GM12873 (cell line): ENCODE measurements at regions not wholly inside any gene's neighbourhood (a gene's known extent, or its start where the extent isn't known, plus 50 kb on each side); places are given as distances from the start of the nearest gene placed in this dataset.

Experiments
- TF ChIP-seq, protein P1 (sequence below): IDR thresholded peaks from 2 replicates; pipeline ENCODE4 v1.5.1; 2012; ENCODE audit warnings: low read depth, mild to moderate bottlenecking, moderate library complexity, low read length, control low read depth; ENCODE audit not compliant: insufficient read depth; ENCODE audit errors: missing control alignments

DNA sequence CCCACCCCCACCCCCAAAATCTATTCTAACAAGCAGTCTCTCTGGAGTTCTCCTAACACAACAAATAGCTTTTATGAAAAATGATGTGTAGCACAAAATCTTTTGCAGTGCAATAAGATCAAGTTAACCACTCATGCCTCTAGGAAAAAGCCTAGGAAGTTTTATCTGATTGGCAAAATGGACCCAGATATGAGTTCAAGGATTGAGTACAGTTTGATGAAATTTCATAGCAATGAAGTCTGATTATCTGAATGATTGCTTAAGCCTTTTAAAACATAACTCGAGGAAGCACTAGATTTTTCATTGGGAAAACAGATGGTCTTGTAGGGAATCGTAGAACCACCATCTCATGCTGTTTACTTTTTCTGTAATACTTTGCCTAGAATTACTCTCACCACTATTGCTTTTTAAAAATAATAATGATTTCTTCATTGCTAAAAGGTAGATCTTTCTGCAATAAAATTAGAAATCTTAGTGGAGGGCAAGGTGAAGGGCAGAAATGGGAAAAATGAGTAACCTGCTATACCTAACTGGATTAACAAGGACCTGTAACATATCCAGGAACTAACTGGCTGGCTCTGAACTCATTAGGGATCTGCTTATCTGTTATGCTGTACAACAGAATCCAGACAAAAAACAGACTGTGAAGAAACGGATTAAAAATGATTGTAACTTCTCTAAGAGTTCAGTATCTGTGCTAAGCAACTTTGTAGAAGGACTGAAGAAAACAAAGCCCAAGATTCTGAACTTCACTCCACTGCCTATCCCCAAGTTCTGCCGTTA is 73.7 kb upstream of the ETAA1 start:
- TF ChIP-seq, protein P1, sequence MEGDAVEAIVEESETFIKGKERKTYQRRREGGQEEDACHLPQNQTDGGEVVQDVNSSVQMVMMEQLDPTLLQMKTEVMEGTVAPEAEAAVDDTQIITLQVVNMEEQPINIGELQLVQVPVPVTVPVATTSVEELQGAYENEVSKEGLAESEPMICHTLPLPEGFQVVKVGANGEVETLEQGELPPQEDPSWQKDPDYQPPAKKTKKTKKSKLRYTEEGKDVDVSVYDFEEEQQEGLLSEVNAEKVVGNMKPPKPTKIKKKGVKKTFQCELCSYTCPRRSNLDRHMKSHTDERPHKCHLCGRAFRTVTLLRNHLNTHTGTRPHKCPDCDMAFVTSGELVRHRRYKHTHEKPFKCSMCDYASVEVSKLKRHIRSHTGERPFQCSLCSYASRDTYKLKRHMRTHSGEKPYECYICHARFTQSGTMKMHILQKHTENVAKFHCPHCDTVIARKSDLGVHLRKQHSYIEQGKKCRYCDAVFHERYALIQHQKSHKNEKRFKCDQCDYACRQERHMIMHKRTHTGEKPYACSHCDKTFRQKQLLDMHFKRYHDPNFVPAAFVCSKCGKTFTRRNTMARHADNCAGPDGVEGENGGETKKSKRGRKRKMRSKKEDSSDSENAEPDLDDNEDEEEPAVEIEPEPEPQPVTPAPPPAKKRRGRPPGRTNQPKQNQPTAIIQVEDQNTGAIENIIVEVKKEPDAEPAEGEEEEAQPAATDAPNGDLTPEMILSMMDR, result no peak

DNA sequence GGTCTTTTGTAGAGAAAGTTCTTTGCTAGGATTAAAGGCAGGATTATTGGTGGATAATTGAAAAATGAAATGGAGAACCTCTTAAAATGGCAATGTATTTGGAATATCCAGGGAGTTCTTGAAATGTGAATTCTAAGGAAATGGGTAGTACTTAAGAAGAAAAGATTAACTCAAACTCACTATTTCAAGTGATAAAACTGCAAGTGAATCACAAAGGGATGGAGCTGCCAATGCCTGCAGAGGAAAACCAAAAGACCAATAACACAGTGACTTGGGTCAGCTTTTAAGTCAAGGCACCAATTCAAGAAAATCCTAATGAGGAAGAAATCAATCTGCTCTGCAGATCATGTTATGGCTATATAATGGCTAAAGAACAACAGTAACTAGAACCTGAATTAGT is 67.6 kb upstream of the ETAA1 start:
- TF ChIP-seq, protein P1, result no peak

DNA sequence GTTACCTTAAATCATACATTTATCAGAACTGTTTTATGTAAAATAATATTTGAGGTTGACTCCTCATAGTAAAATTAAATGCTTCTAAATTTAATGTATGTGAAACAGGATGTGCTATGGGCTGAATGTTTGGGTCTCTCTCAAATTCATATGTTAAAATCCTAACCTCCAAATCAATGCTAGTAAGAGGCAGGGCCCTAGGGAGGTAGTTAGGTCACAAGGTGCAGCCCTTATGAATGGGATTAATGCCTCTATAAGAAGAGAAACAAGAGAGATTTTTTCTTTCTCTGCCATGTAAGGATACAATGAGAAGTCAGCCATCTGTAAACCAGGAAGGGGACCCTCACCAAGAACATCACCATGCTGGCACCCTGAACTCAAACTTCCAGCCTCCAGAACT is 67.2 kb upstream of the ETAA1 start:
- TF ChIP-seq, protein P1, result no peak

DNA sequence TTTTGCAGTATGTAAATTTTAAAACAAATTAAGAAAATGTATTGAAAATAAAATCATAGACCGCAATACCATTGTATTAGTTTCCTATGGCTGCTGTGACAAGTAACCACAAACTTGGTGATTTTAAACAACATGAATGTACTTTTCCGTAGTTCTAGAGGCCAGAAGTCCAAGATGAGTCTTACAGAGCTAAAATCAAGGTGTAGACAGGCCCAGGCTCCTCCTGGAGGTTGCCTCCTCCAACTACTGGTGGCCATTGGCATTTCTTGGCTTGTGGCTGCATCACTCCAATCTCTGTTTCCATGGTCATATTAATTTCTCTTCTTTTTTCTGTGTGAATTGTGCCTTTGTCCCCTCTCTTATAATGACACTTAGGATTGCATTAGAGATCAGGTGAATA is 59.2 kb upstream of the ETAA1 start:
- TF ChIP-seq, protein P1, result no peak

DNA sequence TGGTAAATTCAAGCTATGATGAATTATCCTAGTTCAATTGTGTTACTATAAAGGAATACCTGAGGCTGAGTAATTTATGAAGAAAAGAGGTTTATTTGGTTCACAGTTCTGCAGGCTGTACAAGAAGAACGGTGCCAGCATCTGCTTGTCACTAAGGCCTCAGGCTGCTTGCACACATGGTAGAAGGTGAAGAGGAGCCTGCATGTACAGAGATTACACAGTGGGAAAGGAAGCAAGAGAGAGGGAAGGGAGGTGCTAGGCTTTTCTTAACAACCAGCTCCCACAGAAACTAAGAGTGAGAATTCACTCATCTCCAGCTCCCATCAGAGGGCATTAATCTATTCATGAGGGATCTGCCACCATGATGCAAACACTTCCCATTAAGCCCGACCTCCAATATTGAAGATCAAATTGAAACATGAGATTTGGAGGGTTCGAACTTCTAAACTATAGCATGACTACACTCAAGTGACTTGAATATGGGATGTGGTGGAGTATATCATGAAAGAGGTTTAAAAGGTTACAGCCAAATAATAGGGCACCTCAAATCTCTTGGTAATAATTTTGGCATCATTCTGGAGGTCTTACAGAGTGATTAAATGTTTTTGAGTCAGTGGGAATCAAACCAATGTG is 58.4 kb upstream of the ETAA1 start:
- TF ChIP-seq, protein P1, result no peak

DNA sequence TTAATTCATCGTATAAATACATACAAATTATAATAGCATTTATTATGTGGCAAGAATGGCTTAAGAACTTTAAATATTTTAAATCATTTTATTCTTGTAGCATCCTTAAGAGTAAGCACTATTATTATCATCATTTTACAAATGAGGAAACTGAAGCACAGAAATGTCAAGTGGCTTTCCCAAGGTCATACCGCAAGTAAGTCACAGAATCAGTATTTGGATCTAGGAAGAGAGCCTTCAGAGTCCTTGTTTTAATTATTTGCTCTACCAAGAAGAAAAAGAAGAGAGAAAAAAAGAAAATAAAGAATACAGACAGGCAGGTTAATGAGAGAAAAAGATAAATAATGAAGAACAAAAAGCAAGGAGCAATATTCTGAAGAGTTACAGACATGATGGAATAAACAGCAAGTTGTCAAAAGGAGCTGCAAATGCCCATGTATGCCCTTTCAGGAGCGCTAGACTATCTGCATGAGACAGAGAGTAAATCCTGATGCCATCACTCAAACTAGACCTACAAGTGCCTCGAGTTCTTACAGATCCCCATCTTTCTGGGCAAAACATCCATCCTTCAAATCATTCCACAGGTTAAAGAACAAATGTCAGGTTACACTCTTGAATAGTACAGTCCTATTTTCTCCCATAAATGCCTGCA is 57.8 kb upstream of the ETAA1 start:
- TF ChIP-seq, protein P1, result no peak
